HL-60 (cell line): ENCODE measurements at regions not wholly inside any gene's neighbourhood (a gene's known extent, or its start where the extent isn't known, plus 50 kb on each side); places are given as distances from the start of the nearest gene placed in this dataset.

Source experiments
- GABPA ChIP-seq: IDR thresholded peaks from 2 replicates; pipeline ENCODE4 v1.6.1; 2012; ENCODE audit warnings: low read depth
- TF ChIP-seq, protein P1 (sequence below): IDR thresholded peaks from one replicate; pipeline ENCODE4 v1.5.1; 2011; ENCODE audit warnings: low read length, control low read depth, inconsistent platforms; ENCODE audit not compliant: insufficient read depth

DNA sequence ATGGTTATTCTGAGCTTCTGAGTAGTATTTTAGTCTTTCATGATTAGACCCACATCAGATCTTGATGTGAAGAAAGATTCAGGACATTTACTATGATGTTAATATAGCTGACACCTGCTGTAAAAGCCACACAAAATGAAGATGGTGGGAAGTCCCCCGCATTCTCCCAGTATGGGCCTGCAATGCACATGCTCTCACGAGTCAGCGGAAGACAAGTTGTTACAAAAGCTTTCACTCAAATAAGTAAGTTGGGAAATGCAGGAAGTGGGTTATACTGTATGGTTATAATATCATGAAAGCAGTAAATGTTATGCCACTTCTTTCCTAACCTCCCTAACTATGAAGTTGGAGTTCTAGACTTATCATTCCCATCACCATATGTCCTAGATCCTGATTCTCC, 171.9 kb downstream of the KLF5 start:
- TF ChIP-seq, protein P1, sequence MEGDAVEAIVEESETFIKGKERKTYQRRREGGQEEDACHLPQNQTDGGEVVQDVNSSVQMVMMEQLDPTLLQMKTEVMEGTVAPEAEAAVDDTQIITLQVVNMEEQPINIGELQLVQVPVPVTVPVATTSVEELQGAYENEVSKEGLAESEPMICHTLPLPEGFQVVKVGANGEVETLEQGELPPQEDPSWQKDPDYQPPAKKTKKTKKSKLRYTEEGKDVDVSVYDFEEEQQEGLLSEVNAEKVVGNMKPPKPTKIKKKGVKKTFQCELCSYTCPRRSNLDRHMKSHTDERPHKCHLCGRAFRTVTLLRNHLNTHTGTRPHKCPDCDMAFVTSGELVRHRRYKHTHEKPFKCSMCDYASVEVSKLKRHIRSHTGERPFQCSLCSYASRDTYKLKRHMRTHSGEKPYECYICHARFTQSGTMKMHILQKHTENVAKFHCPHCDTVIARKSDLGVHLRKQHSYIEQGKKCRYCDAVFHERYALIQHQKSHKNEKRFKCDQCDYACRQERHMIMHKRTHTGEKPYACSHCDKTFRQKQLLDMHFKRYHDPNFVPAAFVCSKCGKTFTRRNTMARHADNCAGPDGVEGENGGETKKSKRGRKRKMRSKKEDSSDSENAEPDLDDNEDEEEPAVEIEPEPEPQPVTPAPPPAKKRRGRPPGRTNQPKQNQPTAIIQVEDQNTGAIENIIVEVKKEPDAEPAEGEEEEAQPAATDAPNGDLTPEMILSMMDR, result no peak
- TF ChIP-seq GABPA, result peak; percentile 58
